Activated T-cell treated with anti-CD3 and anti-CD28 coated beads, Interleukin-2, amount 50 U/mL, for 1 hour (primary cell): ENCODE measurements at regions not wholly inside any gene's neighbourhood (a gene's known extent, or its start where the extent isn't known, plus 50 kb on each side); places are given as distances from the start of the nearest gene placed in this dataset.

Experiments
- DNase-seq: peaks from one replicate; pipeline ENCODE4 v3.0.0-alpha.2; 2020

DNA sequence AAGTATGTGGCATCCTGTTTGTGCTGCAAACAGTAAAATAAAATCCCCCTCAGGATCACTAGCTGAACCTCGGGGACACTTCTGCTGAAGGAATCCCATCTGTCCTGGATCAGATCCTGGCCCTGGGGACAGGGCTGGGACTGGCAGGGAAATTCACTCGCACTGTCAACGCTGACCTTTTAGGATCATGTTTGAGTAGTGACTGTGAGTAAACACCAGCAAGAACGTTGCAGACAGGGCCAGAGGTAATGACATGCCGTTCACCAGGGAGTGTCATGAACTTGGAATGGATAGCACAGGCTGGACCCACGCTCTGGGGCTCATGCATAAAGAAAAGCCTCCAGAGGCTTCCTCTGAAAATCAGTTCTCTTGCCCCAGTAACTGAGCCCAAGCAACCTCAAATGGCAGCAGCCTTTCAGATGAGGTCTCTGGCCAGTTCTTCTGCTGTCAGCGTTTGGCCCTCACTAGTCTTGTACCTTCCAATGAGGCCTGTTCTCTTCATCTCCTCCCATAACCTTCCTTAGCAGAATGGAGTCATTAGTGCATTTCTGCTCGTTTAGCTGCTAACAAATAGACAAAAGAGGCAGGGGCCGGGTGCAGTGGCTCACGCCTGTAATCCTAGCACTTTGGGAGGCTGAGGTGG is 51.0 kb upstream of the BARX2 start:
- DNase-seq: no peak

DNA sequence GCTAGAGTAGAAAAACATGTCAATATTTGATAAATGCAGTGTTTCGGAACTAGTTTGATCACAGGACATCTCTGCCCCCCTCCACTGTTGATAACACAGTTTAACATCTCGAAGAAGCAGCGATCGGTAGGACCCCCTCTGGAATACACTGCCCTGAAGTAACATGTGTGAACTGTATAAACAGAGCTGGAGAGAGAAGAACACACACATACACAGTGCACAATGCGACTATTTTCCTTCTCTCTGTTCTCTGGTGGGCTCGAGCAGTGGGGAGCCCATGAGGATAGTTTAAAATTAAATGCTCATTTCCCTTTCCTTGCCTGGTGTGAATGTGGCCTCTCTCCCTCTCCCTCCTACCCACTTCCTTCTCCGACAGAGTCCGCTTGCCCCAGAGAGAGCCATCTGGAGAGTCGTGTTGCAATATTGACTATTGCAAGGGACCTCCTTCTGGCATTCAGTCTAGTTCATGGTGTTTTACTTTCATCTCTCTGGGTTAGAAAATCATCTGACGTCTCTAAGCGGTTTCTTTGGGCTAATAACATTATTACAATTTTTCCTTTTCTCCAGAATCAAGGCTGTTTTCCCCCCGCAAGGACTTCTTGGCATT is 51.6 kb upstream of the BARX2 start:
- no peak for DNase-seq

DNA sequence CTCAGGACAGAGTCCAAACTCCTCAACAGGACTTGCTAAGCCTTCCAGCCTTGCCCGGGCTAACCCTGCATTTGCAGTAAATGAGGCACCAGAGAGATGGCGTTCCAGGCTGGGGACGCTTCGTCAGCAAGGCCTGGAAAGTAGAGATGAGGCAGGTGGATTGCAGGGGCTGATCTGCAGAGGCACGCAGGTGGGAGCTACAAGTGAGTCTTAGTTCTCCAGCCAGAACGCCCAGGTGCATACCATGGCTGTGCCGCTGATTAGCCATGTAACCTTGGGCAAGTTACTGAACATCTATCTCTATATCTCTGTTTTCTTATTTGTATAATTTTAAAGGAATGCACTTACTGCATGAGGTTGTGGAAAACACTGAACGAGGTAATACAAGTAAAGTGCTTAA is 52.7 kb upstream of the BARX2 start:
- no peak for DNase-seq

DNA sequence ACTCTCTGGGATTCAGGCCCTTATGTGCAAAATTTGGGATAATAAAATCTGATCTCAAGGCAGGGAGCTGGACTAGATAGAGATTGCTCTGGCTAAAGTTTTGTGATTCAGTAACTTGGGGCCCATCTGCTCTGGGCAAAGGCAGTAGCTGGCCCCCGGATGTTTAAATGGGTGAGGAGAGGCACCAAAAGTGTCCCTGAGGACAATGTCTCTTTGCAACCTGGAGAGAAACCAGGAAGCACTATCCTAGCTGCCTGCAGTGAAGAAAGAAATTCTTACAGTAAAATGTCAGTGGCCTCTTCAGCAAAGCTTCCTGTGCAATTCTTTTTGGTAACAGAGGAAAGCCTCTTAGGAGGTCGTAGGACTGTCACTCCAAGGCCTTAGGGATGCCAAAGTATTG is 54.6 kb upstream of the BARX2 start:
- no peak for DNase-seq

DNA sequence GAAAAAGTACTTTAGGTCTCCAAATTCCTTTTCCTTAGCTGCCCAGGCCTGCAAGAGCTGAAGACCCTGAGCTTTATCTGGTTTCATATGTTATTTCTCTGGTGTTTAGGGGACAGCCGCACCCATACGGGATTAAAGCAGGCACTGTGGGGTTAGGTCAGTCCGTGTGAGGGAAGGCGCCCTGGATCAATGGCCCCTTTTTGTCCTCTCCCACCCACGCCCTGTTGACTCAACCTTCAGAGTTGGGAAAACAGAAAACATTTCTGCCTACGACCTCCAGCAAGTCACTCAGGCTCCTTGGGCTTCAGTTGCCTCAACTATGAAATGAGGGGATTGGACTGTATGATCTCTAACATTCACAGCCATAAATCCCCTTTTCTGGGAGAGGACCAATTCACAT is 55.2 kb upstream of the BARX2 start:
- no peak for DNase-seq

DNA sequence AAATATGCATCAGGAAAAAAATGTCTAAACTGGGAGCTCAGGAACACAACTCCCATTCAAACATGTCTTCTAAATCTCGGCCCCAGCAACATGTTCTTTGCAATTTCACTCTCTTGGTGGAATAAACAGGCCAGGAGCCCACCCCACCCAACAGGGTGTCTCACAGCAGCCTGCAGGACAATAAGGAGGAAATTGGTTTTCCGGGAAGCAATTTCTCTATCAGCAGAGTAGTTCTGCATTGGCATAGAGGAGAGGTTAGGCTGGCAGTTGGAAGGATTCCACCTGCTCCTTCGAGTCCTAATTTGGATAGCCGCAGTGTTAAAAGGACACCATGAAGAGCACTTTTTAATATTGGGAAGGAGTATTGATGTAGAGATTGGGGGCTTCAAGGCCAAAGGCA is 55.9 kb upstream of the BARX2 start:
- no peak for DNase-seq

DNA sequence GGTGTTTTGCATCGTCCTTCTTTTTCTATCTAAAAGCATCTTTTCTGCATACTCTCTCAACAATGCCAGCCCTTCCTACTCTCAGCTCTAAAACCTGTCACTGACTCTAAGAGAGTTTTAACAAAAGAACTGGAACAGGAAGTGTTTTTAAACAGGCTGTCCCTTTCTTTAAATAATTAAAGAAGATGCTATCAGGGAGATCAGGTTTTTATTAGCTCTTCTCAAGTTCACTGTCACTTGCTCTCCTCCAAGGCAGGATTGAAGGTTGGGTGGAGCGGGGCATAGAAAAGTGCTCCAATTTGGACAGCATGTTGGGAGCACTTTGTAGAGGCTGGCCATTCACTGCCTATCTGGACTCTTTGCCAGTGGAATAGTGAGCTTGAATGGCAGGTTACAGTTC is 56.4 kb upstream of the BARX2 start:
- DNase-seq: no peak

DNA sequence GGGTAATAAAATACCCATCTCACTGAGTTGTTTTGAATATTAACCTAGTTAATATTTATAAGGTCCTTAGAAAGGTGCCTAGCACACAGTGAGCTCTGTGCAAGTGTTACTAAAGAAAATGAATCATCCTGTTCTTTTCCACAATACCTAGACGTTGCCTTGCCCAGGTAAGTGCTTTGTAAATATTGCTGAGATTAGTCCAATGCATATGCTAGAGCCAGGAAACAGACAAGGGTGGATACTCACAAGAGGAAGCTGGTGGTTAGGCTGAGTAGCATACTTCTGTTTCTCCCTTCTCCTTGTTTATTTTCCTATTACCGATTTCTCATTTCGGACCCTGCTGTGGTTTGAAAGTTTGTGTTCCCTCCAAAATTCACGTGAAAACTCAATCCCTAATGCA is 58.1 kb upstream of the BARX2 start:
- no peak for DNase-seq

DNA sequence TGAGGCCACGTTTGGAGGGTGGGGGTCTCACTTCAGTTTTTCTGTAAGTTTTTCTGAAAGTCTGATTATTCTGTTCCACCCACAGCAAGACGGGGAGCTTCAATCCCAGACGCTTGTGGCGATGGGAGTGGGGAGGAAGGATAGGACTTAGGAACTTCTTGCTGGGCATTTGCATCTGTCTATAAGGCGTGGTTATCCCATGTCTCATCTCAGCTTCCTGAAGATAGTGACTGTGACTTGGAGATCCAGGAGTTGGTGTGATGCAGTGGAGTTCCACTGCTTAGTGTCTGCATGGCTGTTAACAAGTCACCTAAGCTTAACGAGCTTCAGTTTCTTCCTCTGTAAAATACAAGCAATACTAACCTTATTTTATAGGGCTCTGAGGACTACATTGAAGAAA is 58.9 kb upstream of the BARX2 start:
- no peak for DNase-seq

DNA sequence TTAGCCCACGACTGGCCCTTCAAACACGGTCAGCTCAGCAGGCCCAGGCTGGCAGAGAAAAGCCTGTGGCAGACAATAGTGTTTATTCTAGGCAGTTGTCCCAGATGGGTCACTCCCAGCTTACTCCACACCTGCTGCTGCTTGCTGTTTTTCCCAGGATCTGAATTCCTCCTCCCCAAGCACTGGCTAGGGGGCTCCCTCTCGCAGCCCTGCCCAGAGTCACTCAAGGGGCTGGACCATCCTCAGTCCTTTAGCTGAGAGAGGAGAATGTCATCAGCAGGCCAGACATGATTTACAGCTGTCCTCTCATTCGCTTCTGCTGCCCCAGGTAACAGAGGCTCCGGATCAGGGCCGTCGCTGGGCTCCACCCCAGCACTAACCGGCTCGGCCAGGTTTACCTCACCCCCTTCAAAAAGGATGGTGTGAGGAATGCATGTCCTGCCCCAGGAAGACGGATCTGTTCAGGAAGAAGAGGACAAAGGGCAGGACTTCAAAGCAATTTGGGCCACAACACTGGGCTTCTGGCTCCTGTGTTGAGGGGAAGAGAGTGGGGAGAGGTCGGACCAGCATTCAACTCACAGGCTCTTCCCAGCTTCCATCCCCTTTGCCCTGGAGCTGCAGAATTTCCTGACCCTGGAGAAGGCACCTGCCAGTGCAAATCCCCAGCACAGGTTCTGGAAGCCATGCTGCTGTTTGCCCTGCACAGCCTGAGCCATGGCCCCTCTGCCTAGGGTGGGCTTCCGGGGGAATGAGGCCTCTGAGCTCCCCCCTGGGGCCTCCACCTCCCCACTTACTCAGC is 59.7 kb upstream of the BARX2 start:
- no peak for DNase-seq

DNA sequence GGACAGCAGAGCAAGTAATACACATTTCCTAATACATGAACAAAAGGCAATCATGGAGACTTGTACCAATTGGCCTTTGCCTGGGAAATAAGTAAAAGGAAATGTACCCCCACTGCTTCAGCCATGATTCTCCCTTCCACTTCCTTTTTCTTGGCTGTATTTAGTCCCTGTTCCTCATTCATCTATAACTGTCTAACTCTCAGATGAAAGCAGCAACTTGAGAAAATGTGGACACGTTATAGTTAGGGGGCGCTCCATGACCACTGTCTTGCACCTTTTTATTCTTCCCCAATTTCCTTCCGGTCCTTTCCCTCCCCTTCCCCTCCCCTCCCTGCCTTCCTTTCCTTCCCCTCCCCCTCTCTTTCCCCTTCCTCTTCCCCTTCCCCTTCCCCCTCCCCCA is 61.3 kb upstream of the BARX2 start:
- DNase-seq: no peak

DNA sequence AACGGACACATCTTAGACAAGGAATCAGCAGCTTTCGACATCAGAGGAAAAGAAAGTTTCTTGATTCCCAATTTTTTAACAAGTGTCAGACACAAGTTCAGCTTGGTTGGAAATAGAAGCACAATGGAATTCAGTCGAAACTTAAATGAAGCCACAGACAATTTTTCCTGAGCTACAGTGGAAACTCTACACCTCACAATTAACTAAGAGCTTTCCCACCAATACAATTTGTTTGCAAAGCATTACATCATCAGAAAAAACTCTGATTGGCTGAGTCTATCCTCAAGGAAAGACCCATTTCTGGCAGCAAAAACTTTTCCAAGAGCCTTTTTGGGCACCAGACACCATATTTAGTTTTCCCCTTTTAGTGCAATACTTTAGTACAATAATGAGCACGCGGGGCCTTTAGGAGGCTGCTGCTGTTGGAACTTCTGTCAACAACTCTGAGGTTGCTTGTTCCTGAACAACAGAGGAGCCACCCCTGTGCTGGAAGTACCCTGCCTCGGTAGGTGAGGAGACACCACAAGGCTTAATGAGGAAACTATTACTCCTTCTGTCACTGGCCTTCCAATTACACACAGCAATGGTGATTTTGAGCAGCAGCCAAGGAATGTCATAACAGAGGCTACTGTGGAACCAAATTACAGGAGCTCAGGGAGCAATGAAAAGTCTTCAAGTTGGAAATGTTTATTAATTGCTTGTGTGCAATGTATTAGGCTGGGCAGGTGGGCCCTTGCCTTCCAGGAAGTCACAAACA is 61.9 kb upstream of the BARX2 start:
- DNase-seq: no peak

DNA sequence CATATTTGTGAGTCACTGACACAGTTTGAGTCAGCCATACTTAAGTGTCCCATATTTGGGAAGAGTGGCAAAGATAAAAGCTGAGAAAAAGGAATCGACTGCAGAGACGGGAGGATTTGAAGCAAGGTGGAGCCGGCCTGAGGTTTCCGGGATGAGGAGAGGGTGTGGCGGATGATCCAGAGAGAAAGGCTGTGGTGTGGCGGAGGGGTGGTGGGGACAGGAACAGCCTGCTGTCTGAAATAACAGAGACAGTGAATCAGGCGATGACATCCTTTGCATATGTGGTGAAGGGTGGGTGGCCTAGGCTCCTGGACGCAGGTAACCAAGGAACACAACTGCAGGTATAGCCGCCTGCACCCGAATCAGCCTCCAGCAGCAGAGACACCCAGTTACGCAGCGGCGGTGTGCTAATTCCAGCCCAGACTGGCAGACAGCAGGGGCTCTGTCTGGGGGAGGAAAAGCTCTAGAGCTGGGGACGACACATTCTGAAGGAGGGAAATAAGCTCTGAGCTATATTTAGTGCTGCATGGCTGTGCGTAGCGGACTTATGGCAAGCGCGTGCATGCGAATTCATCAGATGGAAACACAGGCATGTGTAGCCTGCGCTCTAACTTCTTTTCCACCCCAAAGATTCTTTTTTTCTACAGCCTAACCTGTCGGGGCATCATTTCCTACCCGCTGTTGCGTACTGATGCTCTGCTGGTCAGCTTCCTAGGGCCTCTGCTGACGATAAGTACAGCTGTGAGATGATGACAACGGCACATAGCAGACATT is 62.7 kb upstream of the BARX2 start:
- DNase-seq: no peak

DNA sequence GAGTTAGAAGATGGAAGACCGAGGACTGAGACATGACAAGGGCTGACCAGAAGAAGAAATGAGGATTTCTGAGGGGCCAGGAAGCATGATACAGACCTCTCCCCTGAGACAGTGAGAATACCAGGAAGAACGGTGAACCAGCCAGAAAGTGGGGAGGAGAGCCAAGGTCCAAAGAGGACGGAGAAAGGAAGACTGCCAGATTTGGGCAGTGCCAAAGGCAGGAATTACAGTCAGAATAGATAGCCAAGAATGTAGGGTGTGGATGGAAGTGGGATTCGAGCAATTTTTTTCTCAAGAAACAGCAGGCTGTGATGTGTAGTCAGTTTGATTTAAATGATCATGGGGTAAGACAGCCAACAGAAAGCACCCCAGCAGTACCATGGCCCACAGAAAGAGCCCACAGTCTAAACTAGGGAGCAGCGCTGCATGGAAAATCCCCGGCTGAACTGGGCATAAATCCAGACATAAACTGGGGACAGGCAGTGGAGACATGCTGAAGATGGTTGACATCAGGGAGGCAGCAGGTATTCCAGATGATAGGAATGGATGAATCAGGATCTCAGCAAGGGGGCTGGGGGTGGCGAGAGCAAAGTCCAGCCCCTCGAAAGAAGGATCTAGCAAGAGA is 67.3 kb upstream of the BARX2 start:
- no peak for DNase-seq

DNA sequence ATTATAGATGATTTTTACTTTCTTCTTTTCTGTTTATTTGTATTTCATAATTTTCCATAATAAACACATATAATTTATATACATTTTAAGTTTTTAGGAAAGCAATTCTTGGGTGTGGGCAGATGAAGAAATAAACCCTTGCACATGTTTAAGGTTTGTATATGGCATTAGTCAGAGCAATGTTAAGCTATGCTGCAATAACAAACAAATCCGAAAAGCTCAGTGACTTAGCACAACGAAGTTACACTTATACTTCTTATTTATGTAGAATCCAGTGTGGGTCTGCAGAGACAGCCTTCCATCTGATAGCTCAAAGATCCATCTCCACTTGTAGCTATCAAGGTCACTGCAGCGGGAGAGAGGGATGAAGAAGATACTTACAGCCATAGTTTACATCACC is 68.5 kb upstream of the BARX2 start:
- DNase-seq: no peak

DNA sequence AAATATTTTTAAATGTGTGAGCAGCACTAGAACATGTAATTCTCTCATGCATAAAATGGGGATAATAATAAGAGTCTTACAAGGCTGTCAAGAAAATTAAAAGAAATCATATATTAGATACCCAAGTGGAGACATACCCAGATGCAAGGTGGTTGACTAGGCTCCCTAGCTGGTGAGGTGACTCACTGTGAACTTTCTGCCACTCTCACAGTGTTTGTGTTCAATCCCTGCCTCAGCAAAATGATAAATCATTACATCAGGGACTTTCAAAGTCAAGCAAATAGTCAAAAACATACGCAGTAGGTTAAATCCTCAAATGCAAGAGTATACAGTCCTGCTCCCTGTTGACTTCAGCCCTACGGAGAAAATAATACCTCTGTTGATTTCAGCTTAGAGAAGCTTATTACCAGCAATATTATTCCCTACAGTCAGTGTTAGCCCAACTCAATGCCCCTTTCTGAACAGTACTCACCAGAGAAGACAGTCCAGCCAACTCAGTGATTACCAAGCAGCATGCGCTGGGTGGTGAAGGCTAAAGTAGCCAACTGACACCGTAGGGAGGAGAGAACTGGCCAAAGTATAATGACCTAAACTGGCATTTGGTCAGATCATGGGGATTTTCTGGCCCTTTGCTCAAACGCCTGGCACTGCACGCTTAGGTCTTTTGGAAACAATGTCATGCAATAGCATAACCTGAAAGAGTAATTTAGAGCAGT is 73.1 kb upstream of the BARX2 start:
- no peak for DNase-seq

DNA sequence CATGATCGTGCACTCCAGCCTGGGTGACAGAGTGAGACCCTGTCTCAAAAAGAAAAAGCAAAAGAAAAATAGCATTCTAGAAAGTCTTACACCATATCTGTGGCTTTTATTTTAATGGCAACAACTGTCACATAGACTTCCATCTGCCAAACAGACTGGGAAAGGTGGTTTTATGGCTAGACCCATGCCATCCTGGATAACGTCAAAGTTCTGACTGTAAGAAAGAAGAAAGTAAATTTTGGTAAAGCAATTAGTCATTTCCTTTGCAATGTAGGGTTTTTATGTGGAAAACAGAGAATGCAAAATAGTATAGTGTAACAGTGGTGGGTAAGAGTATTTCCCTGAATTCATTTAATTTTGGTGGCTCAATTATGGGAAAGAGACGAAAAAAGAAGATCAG is 75.5 kb upstream of the BARX2 start:
- DNase-seq: no peak

DNA sequence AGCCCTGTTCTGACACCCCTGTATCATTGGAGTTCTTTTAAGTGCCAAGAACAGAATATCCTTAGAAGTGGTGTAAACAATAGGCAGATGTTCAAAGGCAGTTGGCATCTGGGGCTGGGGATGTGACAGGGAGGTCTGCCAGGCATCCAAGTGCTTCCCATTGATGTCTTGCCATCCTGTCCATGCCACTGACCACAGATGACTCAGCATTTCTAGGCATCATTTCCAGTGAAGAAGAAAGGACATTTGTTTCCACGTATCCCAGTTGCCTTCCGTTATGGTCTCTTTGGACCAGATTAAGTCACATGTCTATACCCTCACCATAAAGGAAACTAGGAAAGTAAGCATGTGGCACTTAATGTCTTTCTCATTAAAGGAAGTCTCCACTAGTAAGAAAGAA is 76.7 kb upstream of the BARX2 start:
- DNase-seq: no peak

DNA sequence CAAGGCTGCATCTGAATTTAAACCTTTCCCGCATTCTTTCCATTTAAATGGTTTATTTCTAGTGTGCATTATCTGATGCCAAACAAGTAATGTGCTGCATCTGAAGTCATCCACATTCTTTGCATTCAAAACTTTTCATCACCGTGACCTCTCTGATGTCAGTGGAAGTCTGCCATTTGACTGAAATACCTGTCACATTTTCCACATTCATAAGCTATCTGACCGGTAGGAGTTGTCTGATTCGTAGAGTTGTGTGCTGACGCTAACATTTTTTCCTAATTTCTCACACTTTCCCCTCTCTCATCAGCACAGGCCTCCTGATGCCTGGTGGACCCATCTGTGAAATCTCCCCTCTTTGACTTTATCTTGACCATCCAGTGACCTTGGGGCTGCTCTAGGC is 79.9 kb upstream of the BARX2 start:
- no peak for DNase-seq

DNA sequence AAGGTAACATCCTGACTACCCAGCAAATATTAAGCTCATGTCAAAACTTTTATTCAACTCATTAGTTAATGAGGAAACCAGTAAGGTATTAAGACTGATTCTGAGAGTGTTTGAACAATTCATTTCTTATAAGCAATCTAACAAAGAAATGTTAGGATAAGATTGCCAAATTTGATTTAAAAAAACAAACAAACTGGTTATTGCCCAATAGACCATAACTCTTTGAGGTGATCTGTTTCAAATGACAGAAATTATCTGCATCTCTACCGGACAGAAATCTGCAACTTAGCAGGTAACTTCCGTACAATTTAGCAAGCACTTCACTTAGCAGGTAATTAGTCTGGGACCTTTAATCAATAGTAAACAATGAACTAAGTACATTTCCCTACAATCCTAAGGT is 82.9 kb upstream of the BARX2 start:
- DNase-seq: no peak

DNA sequence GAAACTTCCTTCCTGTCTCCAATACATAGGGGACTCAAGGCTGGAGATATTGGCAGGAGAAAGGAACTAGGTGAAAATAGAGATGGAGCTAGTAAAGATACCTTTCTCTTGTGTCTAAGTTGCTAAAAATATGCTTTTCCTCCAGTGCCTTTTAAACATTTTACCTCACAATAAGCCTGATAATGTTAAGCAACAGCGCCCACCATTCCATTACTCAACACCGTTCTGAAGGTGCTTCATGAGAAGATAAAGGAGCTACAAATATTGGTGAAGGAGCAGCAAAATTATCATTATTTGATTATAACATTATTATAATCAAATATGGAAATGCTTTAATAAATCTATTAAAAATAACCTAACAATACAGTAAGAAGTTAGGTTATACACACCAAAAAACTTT is 83.6 kb upstream of the BARX2 start:
- DNase-seq: no peak

DNA sequence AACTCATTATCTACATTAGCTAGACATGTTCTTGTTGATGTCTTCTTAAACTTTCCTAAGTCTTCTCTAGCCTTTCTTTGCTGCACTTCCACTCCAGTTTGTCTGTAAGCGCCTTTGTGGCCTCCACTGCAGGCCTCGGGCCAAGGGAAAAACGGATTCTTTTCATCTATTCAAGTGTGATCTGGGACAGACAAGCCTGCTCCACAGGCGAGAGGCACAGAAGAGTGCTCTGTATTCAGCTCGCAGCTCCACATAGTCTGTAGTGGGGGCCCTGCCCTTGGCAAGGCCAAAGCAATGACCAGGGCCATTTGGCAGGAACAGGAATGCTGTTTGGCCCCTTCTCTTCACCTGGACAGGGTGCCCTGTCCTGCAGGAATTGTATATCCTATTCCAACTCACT is 84.1 kb upstream of the BARX2 start:
- DNase-seq: no peak
